Gastroesophageal sphincter (tissue), 3 donors: ENCODE measurements at regions not wholly inside any gene's neighbourhood (a gene's known extent, or its start where the extent isn't known, plus 50 kb on each side); places are given as distances from the start of the nearest gene placed in this dataset.

Experiments
- POLR2A ChIP-seq, 2 donors: fragments of 450-650 bp; IDR thresholded peaks; one replicate each; pipeline ENCODE4 v1.6.1; 2017; ENCODE audit warnings: antibody characterized with exemption in 2 of 2, mild to moderate bottlenecking in 2 of 2, moderate library complexity in 1 of 2
- POLR2AphosphoS5 ChIP-seq: sonication (generic); formaldehyde crosslinking; IDR thresholded peaks from one replicate; pipeline ENCODE4 v1.6.1; 2017; ENCODE audit warnings: antibody characterized with exemption
- TF ChIP-seq, protein P1 (sequence below), 4 experiments: fragments of 200-600 bp in 2 of 4; fragments of 450-650 bp in 2 of 4; sonication (generic) in 1 of 4; IDR thresholded peaks; one replicate each; pipeline ENCODE4 v1.5.1; 2017 to 2019; ENCODE audit warnings: antibody characterized with exemption in 4 of 4, mild to moderate bottlenecking in 2 of 4, moderate library complexity in 2 of 4

DNA sequence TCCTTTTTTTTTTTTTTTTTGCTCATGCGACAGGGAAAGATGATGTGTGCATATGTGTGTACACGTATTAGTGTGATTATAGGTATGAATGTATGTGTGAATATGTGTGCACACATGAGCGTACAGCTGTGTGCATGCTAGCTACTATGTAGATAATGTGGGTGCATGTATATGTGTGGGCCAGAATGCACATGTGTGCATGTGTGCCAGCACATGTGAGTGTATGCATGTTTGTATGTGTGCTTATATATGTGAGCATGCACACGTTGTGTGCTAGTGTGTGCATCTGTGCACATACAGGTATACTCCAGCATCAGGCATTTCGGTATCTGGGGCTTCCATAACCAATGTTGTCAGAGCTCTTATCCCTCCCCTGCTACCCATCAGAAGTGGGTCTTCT lies 541.1 kb downstream of the AACS start:
- TF ChIP-seq, protein P1, sequence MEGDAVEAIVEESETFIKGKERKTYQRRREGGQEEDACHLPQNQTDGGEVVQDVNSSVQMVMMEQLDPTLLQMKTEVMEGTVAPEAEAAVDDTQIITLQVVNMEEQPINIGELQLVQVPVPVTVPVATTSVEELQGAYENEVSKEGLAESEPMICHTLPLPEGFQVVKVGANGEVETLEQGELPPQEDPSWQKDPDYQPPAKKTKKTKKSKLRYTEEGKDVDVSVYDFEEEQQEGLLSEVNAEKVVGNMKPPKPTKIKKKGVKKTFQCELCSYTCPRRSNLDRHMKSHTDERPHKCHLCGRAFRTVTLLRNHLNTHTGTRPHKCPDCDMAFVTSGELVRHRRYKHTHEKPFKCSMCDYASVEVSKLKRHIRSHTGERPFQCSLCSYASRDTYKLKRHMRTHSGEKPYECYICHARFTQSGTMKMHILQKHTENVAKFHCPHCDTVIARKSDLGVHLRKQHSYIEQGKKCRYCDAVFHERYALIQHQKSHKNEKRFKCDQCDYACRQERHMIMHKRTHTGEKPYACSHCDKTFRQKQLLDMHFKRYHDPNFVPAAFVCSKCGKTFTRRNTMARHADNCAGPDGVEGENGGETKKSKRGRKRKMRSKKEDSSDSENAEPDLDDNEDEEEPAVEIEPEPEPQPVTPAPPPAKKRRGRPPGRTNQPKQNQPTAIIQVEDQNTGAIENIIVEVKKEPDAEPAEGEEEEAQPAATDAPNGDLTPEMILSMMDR (IDR thresholded peaks at IDR 0.05) = no peak
- TF ChIP-seq POLR2A (IDR thresholded peaks at IDR 0.05) (no peak), POLR2AphosphoS5 (no peak)
